Mesendoderm (in vitro differentiated cells): ENCODE measurements at regions not wholly inside any gene's neighbourhood (a gene's known extent, or its start where the extent isn't known, plus 50 kb on each side); places are given as distances from the start of the nearest gene placed in this dataset.

Experiments used
- DNase-seq: peaks from one replicate; pipeline ENCODE4 v3.0.0; 2013
- H2AK5ac ChIP-seq: 2 replicates; pipeline ENCODE4 v1.6.1; 2013; ENCODE audit warnings: low read length, inconsistent platforms
- H2BK120ac ChIP-seq: 2 replicates; pipeline ENCODE4 v1.6.1; 2013; ENCODE audit warnings: low read depth, mild to moderate bottlenecking, low read length, moderate library complexity, mixed read lengths
- H2BK15ac ChIP-seq: replicated peaks from 2 replicates; pipeline ENCODE4 v1.6.1; 2013; ENCODE audit warnings: low read depth, mild to moderate bottlenecking, moderate library complexity
- H2BK5ac ChIP-seq: 2 replicates; pipeline ENCODE4 v1.6.1; 2013; ENCODE audit warnings: low read length, inconsistent platforms
- H3K18ac ChIP-seq: 2 replicates; pipeline ENCODE4 v1.6.1; 2013; ENCODE audit warnings: mild to moderate bottlenecking, low read length, mixed read lengths
- H3K23ac ChIP-seq: one replicate; pipeline ENCODE4 v1.6.1; 2013; ENCODE audit warnings: low read length
- H3K27ac ChIP-seq: 2 replicates; pipeline ENCODE4 v1.5.1; 2013; ENCODE audit warnings: low read depth, mild to moderate bottlenecking, inconsistent platforms, low read length, moderate library complexity
- H3K27me3 ChIP-seq: 2 replicates; pipeline ENCODE4 v1.6.1; 2013; ENCODE audit warnings: low read length, control low read depth, mild to moderate bottlenecking, inconsistent platforms; ENCODE audit not compliant: insufficient read depth, poor library complexity
- H3K36me3 ChIP-seq: 2 replicates; pipeline ENCODE4 v1.6.1; 2013; ENCODE audit warnings: low read length, inconsistent platforms; ENCODE audit not compliant: control insufficient read depth, insufficient read depth
- H3K4ac ChIP-seq: one replicate; pipeline ENCODE4 v1.6.1; 2013; ENCODE audit warnings: low read depth, mild to moderate bottlenecking, low read length, moderate library complexity
- H3K4me1 ChIP-seq: 2 replicates; pipeline ENCODE4 v1.6.1; 2013; ENCODE audit warnings: low read depth, low read length, inconsistent platforms; ENCODE audit not compliant: control insufficient read depth
- H3K4me2 ChIP-seq: 2 replicates; pipeline ENCODE4 v1.6.1; 2013; ENCODE audit warnings: low read length
- H3K4me3 ChIP-seq: 2 replicates; pipeline ENCODE4 v1.5.1; 2013; ENCODE audit warnings: mild to moderate bottlenecking, low read length
- H3K56ac ChIP-seq: one replicate; pipeline ENCODE4 v1.6.1; 2013; ENCODE audit warnings: low read length
- H3K79me1 ChIP-seq: 2 replicates; pipeline ENCODE4 v1.6.1; 2013; ENCODE audit warnings: low read length, inconsistent platforms
- H3K79me2 ChIP-seq: 2 replicates; pipeline ENCODE4 v1.6.1; 2013; ENCODE audit warnings: mild to moderate bottlenecking, low read length; ENCODE audit not compliant: control insufficient read depth, insufficient read depth
- H3K9ac ChIP-seq: 2 replicates; pipeline ENCODE4 v1.6.1; 2013; ENCODE audit warnings: low read length, inconsistent platforms
- H4K5ac ChIP-seq: one replicate; pipeline ENCODE4 v1.6.1; 2013; ENCODE audit warnings: low read length
- H4K8ac ChIP-seq: one replicate; pipeline ENCODE4 v1.6.1; 2013; ENCODE audit warnings: low read depth, mild to moderate bottlenecking, control low read depth, low read length, moderate library complexity
- WGBS: extraction: QIAGEN DNeasy Blood & Tissue Kit; methylation state at CpG from one replicate; pipeline ENCODE4 v1.1.7; 2013; ENCODE audit warnings: low lambda C conversion rate, missing lambda C conversion rate; ENCODE audit not compliant: insufficient coverage; ENCODE audit errors: extremely low coverage; 5-methylcytosine and 5-hydroxymethylcytosine counted together

GRCh38 chr13:40438022-40438680, 228.3 kb downstream of the FOXO1 start:
- no peak overlapping the region for H3K9ac ChIP-seq
- no peaks in the 10 kb centered on the region for H3K4me1 ChIP-seq
- H2BK5ac ChIP-seq = no peak overlapping the region
- no peak overlapping the region for H3K27ac ChIP-seq
- H2AK5ac ChIP-seq = no peak overlapping the region
- H3K23ac ChIP-seq = no peak overlapping the region
- H3K79me2 ChIP-seq = no peaks in the 10 kb centered on the region
- H2BK120ac ChIP-seq = no peak overlapping the region
- H4K5ac ChIP-seq = no peak overlapping the region
- H3K56ac ChIP-seq = no peak overlapping the region
- no peaks in the 10 kb centered on the region for H3K36me3 ChIP-seq
- no peak overlapping the region for H3K18ac ChIP-seq
- WGBS = no CpG with 5 or more reads among the region's 6 CpGs
- DNase-seq = no peak
- H2BK15ac ChIP-seq = no peak overlapping the region
- no peaks in the 10 kb centered on the region for H3K27me3 ChIP-seq
- H3K4me3 ChIP-seq = no peak overlapping the region
- H4K8ac ChIP-seq = no peak overlapping the region
- H3K4ac ChIP-seq = no peak overlapping the region
- no peak overlapping the region for H3K4me2 ChIP-seq
- H3K79me1 ChIP-seq = no peaks in the 10 kb centered on the region

GRCh38 chr13:40438999-40439797, 227.2 kb downstream of the FOXO1 start:
- no peaks in the 10 kb centered on the region for H3K4me1 ChIP-seq
- H2BK15ac ChIP-seq = no peak overlapping the region
- H4K8ac ChIP-seq = no peak overlapping the region
- H3K4me3 ChIP-seq = no peak overlapping the region
- H2BK5ac ChIP-seq = no peak overlapping the region
- WGBS = no CpG with 5 or more reads among the region's 12 CpGs
- no peak overlapping the region for H3K27ac ChIP-seq
- no peak overlapping the region for H3K4ac ChIP-seq
- no peaks in the 10 kb centered on the region for H3K79me1 ChIP-seq
- H3K56ac ChIP-seq = no peak overlapping the region
- no peak overlapping the region for H2BK120ac ChIP-seq
- H3K9ac ChIP-seq = no peak overlapping the region
- no peak overlapping the region for H3K18ac ChIP-seq
- no peaks in the 10 kb centered on the region for H3K79me2 ChIP-seq
- no peak overlapping the region for H3K4me2 ChIP-seq
- H3K23ac ChIP-seq = no peak overlapping the region
- no peak overlapping the region for H4K5ac ChIP-seq
- no peak overlapping the region for H2AK5ac ChIP-seq
- H3K36me3 ChIP-seq = no peaks in the 10 kb centered on the region
- no peaks in the 10 kb centered on the region for H3K27me3 ChIP-seq
- DNase-seq = no peak

GRCh38 chr13:40439928-40440327, 226.5 kb downstream of the FOXO1 start:
- Histone ChIP-seq H3K36me3 (no peaks in the 10 kb centered on the region), H2AK5ac (no peak overlapping the region), H3K23ac (no peak overlapping the region), H3K27me3 (no peaks in the 10 kb centered on the region), H3K4me2 (no peak overlapping the region), H3K79me2 (no peaks in the 10 kb centered on the region), H2BK5ac (no peak overlapping the region), H3K4me3 (no peak overlapping the region), H2BK15ac (no peak overlapping the region), H3K27ac (no peak overlapping the region), H2BK120ac (no peak overlapping the region), H3K56ac (no peak overlapping the region), H4K5ac (no peak overlapping the region), H3K9ac (no peak overlapping the region), H3K18ac (no peak overlapping the region), H3K79me1 (no peaks in the 10 kb centered on the region), H3K4me1 (no peaks in the 10 kb centered on the region), H3K4ac (no peak overlapping the region), H4K8ac (no peak overlapping the region)
- DNase-seq = no peak

GRCh38 chr13:40440990-40441820, 225.2 kb downstream of the FOXO1 start:
- Histone ChIP-seq H3K79me1 (no peaks in the 10 kb centered on the region), H3K36me3 (no peaks in the 10 kb centered on the region), H3K27ac (no peak overlapping the region), H3K56ac (no peak overlapping the region), H3K4me3 (no peak overlapping the region), H3K18ac (no peak overlapping the region), H2BK120ac (no peak overlapping the region), H3K4ac (no peak overlapping the region), H2AK5ac (no peak overlapping the region), H3K4me1 (no peaks in the 10 kb centered on the region), H3K79me2 (no peaks in the 10 kb centered on the region), H2BK5ac (no peak overlapping the region), H3K23ac (no peak overlapping the region), H3K9ac (no peak overlapping the region), H3K27me3 (no peaks in the 10 kb centered on the region), H3K4me2 (no peak overlapping the region), H4K8ac (no peak overlapping the region), H2BK15ac (no peak overlapping the region), H4K5ac (no peak overlapping the region)
- WGBS = no CpG with 5 or more reads among the region's 9 CpGs
- no peak for DNase-seq

DNA sequence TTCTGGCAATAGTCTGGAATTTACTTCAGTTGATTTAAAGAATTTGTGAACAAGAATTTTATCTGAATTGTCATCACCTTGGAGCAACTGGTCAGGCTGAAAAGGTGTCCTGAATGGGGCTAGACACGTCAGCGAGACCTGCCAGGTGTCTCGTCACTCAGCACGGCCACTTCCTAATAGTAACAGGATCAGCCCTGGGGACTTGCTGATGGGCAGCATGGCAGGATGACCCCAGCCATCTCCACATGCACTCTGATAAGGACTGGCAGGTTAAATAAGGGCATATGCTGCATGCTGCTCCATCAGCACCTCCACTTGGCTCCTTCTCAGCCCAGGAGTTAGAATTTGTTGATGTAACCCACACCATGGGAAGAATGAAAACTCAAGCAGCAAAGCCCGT, 224.2 kb downstream of the FOXO1 start:
- no peak overlapping the region for H3K4me3 ChIP-seq
- H2BK5ac ChIP-seq = no peak overlapping the region
- peak; percentile 56 for DNase-seq
- no peak overlapping the region for H4K8ac ChIP-seq
- H3K23ac ChIP-seq = no peak overlapping the region
- no peaks in the 10 kb centered on the region for H3K27me3 ChIP-seq
- no peak overlapping the region for H2BK15ac ChIP-seq
- no peaks in the 10 kb centered on the region for H3K36me3 ChIP-seq
- H3K27ac ChIP-seq = no peak overlapping the region
- no peak overlapping the region for H3K9ac ChIP-seq
- no CpG with 5 or more reads among the region's 5 CpGs for WGBS
- no peak overlapping the region for H3K56ac ChIP-seq
- H2AK5ac ChIP-seq = no peak overlapping the region
- no peak overlapping the region for H3K18ac ChIP-seq
- H3K79me1 ChIP-seq = no peaks in the 10 kb centered on the region
- no peak overlapping the region for H2BK120ac ChIP-seq
- H3K4ac ChIP-seq = no peak overlapping the region
- H4K5ac ChIP-seq = no peak overlapping the region
- H3K4me1 ChIP-seq = no peaks in the 10 kb centered on the region
- H3K79me2 ChIP-seq = no peaks in the 10 kb centered on the region
- no peak overlapping the region for H3K4me2 ChIP-seq
